SKM-1 treated with dmso at 0.1 percent for 144 hours (cell line): ENCODE measurements at regions not wholly inside any gene's neighbourhood (a gene's known extent, or its start where the extent isn't known, plus 50 kb on each side); places are given as distances from the start of the nearest gene placed in this dataset.
A peak's percentile ranks its signal among the peaks of the same experiment; 100 is the strongest.

ENCODE experiments used
- DNase-seq: peaks from one replicate; lab custom pipeline; 2025; ENCODE audit not compliant: unreplicated experiment; lab: John Stamatoyannopoulos, UW

DNA sequence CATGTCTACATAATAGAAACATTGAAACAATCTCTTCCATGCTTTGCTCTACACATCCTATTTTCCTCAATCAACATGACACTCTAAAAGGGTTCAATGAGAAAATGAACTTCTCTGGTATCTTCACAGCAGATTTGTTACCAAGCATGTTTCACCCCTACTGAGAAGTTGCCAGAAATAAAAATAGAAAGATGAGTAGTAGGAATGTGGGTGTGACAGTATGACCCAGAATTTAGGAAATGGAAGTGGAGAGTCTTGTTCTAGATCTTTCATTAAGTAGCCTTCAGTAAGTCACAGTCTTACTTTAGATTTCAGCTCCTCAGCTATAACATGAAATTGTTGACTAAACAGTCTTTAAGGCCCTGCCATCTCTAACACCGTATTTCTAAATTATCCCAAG lies 581.8 kb downstream of the EFNA5 start:
- DNase-seq: no peak

DNA sequence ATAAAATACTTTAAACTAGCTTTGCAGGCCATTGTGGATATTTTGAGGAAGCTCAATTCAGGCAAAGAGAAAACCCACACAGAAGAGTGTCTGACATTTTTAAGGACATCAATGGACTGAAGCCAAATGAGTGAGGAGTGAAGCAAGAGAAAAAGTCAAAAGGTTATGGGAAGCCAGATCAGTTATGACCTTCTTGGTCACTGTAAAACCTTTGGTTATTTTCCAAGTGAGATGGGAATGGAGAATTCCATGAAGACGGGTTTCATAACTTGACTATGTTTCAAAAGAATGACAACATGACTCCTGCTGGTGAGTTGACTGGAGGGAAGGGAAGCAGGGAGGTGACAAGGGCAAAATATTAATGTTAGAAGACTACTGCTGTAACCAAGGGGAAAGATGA lies 585.2 kb downstream of the EFNA5 start:
- no peak for DNase-seq

DNA sequence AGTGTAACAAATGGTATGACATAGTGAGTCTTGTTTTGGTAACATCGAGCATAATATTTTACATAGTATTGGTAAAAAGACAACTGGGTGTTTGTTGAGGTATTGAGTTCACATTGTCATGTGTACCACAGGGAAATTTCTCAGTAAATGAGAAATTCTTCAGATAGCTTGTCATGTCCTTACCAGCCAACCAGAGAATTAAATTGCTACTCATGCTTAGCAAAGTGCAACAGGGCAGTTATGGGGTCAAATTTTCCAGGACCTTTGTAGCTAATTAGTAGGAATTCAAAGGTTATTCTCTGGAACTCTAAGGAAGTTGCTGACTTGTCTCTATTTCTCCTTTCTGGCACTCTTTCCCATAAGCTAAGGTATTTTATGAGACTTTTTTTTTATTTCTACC lies 595.7 kb downstream of the EFNA5 start:
- DNase-seq: no peak

DNA sequence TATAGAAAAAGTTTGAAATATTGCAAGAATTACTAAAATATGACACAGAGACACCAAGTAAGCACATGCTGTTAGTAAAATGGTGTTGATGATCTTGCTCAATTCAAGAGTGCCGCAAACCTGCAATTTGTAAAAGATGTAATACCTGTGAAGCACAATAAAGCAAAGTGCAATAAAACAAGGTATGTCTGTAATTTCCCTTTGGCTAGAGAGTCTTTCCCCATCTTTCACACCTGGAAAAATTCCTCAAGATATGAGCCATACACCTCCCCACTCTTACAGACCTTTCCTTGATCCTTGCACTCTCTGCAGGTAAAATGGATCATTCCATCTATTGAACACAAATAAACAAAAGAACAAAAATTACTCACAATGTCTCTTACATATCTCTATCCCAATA lies 597.8 kb downstream of the EFNA5 start:
- no peak for DNase-seq

DNA sequence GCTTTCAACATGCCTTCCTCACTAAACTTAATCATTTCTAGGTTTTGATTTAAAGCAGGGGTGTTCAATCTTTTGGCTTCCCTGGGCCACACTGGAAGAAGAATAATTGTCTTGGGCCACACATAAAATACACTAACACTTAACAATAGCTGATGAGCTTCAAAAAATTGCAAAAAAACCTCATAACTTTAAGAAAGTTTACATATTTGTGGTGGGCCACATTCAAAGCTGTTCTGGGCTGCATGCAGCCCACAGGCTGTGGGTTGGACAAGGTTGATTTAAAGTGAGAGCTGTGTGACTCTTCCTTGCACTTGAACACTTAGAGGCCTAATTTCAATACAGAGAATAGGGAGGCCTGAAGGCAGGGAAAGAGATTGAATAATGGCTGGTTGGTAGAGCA lies 598.3 kb downstream of the EFNA5 start:
- DNase-seq: no peak

DNA sequence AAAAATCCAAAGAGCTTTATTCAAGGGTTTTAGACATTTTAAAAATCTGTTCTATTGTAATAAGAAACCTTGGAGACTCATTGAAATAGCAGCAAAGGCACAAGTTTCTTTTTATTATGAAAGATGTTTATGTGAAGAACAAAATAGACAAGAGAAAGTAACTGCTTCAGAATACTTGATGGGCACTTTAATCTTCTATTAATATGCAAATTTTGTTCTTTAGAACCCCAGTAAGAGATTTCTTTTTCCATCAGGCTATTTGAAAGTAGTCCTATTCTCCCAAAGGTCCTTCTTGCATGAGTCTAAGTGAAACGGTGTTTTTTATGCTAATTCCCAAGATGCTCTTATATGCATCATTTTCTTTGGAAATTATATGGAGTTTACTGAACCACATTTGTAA lies 602.0 kb downstream of the EFNA5 start:
- DNase-seq: no peak

DNA sequence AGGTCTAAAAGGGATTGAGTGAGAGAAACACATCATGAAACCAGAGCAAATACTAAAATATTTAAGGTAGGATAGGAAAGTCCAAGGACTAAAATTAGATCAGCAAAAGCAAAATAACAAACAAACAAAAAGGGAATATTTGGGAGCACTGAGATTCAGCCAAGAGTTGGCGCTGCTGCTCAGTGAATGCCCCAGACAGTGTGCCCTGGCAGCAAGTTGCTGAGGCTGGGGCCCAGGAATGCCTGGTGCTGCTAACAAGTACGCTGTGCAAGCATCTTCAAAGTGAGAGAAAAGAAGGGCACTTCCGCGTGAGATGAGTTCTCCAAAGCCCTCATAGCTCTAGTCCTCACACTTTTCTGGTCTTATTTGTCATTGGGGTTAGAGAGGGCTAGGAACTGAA lies 603.3 kb downstream of the EFNA5 start:
- DNase-seq: no peak

DNA sequence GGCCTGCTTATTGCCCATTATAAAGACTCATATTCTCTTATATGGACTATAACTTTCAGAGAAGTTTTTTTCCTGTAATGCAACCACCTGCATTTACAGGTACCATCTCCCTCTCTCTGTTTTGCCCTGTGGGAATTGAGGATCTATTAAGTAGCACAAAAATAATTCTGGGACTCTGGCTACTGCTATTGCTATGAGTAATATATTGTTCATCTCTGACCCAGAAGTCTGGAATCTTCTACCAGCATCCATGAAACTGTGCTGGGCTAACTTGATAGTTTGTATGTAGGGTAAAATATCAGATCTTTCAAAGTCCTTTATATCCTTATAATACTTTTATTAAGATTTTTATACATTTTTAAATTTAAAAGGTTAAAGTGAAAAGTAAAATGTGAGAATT lies 607.2 kb downstream of the EFNA5 start:
- no peak for DNase-seq

DNA sequence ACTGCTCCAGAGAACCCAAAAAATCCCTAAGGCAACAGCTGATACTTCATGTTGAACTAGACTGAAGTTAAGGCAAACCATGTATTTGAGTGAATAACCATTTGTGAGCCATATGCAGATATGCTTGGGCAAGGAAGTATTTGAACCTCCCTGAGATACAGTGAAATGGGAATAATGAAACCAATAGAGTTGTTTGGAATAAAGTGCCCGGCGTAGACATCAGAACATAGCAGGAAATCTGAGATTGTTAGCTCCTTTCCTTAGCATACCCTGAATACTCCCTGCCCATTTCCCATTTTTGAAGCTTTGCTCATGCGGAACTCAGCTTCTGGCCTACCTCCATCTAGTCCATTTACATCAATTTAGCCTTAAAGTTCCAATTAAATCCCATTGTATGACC lies 611.9 kb downstream of the EFNA5 start:
- DNase-seq: no peak

DNA sequence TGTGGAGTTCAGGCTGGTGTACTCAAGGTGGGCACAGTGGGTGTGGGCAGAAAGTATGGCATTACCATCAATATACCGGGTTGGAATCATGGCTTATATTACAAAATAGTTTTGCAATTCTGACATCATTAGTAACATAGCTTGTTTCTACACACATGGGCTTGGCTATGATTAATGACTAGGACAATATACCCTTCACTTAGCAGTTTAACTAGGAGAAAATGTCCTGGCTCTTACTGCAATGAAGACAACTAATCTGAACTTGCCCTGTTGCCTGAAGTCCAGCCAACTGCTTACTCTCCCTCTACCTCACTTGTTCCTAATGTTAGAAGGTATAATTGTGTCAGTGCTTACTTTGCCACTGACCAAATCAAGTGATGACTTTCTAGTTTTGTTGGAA lies 612.5 kb downstream of the EFNA5 start:
- DNase-seq: no peak

DNA sequence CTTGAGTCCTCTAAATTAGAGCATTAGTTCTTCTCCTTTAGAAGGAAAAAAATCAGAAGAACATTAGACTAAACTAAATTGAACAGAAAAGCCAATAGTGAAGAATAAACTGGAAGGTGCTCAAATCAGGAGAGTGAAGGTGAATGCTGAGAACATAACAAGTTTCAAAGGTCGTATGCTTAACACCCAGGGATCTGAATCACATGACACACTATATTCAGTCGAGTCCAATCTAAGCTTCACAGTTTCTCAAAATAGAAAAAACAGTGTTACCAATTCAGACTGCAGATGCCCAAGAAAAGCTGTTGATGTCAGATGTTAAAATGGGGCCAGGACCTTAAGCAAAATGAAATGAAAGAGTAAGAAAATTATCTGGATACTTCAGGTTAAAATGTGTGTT lies 614.5 kb downstream of the EFNA5 start:
- no peak for DNase-seq

DNA sequence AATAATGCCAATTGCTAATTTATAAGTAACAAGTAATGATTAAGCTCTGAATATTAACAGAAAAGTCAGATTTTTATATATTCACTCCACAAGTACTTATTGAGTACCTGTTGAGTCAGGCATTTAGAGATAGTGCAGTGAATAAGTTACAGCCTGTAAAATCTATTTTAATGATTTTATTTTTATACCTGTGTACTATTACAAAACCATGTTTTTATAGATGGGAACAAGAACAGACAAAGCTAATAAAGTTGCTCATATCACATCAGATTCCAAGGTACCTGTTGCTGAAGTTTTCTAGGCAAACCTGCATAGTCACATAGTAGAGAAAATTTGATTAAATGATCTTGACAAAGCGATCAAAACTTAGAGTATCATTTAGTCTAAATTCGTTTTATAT lies 623.7 kb downstream of the EFNA5 start:
- DNase-seq: no peak

DNA sequence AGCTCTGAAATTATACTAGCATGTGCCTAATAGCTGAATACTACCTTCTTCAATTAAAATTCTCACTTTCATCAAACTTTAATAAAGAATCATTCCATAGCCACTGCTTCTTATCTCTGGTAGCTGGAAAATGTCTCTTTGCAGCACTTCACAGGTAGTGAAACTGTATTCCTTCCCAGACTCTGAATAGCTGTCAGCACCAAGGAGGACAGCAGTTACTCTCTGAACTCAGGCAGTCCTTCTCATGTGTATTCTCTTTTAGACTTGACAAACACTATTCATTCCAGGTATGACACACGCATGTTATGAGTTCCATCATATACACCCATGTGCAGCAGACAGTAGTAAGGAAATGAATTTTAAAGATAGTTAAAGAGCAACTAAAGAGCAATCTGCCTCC lies 627.1 kb downstream of the EFNA5 start:
- DNase-seq: no peak

DNA sequence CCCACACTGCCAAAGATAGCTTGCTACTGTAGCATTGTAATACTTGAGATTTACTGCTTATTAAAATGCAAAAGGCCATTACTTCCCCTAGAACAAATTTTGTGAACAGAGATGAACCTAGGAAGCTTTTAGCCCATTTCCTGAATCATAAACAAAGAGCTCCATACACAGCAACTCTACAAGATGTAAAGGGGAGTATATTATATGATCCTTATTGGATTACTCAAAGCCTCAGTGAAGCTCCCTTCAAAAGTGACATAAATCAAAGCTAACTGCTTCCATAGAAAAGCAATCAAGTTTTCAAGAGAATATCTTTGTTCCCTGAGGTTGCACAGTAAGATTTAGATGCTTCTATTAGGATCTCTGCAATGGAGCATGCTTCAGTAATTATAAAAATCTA lies 629.8 kb downstream of the EFNA5 start:
- DNase-seq: no peak

DNA sequence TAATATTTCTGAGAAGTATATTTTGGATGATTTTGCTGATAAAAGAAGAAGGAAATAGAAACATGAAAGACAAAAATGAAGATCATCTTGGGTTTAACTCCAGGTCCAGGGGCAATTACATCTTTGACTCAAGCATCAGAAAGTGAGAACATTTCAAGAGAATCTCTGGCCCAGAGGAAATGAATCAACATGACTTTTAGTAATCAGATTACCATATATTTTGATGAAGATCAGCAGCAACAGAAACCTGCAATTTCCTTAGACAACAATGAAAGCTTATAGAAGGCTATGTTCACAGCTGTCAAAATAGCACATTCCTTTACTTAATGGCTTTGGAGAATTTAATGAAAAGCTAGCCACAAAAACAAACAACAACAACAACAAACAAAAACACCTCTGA lies 638.1 kb downstream of the EFNA5 start:
- no peak for DNase-seq

DNA sequence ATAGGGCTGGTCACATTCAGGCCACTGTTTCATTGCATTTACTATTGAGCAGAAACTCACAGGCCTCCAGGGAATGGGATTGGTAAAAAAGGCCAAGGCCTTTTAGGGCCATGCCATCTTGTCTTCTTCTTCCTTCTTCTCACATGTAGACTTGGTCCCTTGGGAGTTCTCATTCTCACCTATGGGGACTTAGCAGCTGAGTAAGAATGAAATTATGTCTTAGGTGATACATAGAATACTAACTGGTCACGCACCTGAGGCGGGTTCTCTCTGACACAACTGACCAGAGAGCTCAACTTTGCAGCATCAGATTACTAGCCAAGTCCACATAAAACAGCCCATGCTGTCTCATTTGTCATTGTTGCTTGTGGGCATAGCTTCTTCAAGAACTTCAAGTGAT lies 641.8 kb downstream of the EFNA5 start:
- DNase-seq: no peak

DNA sequence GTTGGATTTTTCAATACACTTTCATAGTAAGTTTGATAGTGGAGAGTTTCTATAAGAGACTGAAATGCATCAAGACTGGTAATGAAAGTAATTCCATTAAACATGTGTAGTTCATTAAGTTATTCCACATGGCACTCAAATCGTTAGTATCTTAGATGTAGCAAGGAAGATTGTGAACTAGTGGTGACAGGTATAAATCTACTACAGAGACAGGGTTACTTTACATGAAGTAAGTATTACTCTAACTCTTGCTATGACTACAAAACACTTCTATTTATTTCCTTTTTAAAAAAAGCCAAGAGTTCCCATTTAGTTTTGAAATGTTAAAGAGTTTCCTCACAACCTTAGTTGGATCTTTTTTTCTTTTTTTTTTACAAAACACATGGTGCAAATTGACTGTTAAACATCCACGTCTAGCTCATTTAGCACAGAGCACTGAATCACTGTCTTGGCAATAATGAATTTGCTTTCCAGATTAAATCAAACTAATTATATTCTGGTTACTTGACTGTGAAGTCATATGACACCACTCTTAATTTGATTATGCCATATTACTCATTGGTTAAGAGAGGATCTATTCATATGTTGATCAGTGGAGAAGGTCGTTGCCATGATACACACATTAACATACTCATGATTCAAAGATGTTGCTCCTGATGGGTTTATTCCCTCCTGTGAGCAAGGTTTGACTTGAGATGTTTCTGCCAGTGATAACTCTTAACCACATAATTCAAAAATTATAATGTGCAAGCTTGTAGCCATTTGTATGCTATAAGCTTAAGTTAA lies 644.8 kb downstream of the EFNA5 start:
- no peak for DNase-seq

DNA sequence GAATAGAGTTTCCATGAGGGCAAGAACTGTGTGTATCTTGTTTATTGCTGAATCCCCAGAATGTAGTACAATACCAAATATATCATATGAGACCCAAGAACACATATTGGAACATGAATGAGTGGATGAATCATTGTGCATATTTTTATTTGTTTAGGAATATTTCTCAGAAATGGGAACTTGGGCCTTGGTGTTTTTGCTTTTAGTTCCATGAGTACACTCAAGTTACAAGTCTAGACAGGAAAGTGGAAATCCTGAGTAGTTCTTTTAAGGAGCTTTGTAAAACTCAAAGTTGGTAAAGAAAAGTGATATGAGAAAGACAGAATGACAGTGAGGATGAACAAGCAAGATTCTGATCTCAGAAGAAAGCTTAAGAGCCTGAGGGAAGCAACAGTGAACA lies 647.0 kb downstream of the EFNA5 start:
- no peak for DNase-seq

DNA sequence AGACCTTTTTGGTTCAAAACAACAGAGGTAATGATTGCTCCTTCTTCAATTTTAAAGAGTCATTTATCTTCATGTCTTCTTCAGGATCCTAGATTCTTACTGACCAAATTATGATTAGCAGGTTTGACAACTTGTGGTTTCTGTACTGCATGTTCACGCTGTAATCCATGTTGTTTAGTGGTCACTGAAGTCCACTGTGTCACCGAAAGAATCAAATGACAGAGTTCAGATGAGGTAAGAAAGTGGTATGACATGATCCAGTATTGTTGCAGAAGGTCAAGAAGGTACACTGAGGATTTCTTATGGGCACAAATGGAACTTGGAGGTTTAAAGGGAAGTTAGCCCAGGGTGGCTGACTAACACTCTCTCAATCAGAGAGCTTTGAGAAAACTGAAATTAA lies 649.2 kb downstream of the EFNA5 start:
- DNase-seq: no peak

DNA sequence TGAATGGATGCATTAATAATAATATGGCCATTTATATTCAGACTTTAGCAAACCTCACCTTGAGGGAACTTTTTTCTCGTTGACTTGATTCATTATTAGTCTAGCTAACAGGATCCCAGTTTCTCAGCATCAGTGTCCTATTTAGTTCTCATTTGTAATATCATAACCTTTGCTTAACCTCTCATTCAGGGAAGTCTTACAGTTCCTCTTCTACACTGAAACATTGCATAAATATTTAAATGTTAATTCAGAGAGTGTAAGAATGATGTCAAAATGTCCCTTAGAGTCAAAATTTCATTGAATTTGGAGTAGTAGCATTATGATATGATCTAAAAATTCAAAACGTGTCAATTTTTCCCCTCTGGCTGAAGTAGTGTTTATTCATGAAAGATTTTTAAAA lies 650.1 kb downstream of the EFNA5 start:
- DNase-seq: peak; percentile 24

DNA sequence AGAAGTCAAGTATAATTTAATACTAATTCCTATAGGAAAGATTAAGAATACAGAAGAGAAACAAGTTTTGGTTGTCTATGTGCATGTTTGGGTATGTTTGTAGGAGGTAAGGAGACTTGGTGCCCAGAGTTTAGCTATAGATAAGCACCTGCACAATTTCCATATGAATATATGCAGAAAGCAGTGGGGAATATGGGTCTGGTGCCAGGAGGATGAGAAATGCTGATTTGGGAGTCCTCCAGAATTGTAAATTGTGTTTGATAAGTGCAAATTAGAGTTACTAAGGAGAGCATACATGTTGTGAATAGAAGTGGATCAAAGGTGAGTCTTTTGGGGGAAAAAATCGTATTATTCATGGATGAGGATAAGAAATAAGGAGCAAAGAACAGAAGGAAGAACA lies 653.1 kb downstream of the EFNA5 start:
- no peak for DNase-seq

DNA sequence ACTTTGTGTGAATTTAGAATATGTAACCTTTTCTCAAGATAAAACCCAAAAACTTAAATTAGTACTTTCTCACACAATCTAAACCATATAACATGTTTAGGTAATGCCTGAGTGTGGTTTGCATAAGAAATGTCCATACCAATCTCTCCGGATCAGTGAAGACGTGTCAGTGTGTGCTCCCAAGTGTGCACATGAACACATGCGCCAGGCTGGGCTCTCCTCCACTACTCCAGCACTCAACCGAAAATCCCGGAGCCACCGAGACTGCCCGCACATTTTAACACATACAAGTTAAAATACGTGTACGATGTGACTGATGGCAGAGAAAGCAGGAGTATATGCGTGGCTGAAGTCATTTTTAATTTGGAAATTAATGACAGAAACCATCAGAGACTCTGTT lies 658.4 kb downstream of the EFNA5 start:
- no peak for DNase-seq

DNA sequence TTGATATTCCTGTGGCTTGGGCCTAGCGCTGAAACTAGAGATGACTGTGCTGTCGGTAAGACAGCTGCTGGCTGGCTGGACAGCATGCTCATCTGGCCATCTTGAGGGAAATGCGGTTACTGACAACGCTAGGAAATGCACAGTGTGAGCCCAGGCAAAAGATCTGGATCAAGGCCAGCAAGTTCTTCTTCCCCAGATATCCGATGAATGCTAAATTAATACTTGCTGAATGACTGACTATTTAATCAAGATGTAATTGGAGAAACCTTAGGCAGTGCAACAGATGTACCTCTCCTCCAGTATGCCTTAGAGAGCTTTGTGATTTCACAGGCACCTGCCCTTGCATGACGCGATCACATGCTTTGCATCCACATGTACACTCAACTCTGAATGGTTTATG lies 659.1 kb downstream of the EFNA5 start:
- DNase-seq: no peak

DNA sequence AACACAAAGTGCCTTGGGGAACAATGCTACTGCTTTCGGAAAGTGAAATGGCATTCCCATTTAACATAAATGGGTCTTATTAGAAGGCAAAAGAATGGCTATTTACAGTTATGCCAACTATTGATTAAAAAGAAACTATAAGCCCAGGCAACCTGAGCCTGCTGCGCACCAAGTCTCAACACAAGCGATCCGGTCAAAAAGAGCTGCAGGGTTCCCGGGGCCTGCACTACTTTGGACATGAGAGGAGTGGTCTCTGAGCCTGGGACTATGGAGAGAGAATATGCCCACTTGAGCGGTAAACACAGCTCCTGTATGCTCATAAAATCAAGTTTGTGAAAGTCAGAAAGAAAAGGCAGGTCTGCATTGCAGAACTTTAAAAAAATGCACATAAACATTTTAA lies 660.7 kb downstream of the EFNA5 start:
- no peak for DNase-seq
